GM12878 (cell line): ENCODE measurements at regions not wholly inside any gene's neighbourhood (a gene's known extent, or its start where the extent isn't known, plus 50 kb on each side); places are given as distances from the start of the nearest gene placed in this dataset.

Experiments used
- ATAC-seq: fragments of 200-7000 bp; cut with Tn5 transposase; 3 replicates; pipeline ENCODE4 v1.9.1; 2020; ENCODE audit warnings: mild to moderate bottlenecking, moderate library complexity
- BruUV-seq: library from RNA; stranded (reverse); fragments of 400-500 nt; replicated peaks from 2 replicates; lab custom pipeline; 2021; lab: Mats Ljungman, UMichigan
- CTCF ChIA-PET: fragments of 300-600 bp; sonication (Branson Sonifier 250); formaldehyde crosslinking; extraction: SDS; loops from one replicate; lab custom pipeline; 2021; ENCODE audit warnings: inconsistent platforms; lab: Yijun Ruan, JAX
- POLR2A ChIA-PET: fragments of 350-600 bp; formaldehyde crosslinking; extraction: SDS; loops from one replicate; lab custom pipeline; 2021; ENCODE audit warnings: inconsistent platforms; lab: Charles Lee
- RAD21 ChIA-PET: fragments of 300-600 bp; sonication (Branson Sonifier 250); formaldehyde crosslinking; loops from one replicate; lab custom pipeline; 2023; ENCODE audit warnings: antibody characterized with exemption; ENCODE audit not compliant: unreplicated experiment; lab: Charles Lee
- SMC1A ChIA-PET: fragments of 300-600 bp; sonication (Branson Sonifier 250); formaldehyde crosslinking; loops from one replicate; lab custom pipeline; 2023; ENCODE audit not compliant: unreplicated experiment, uncharacterized antibody; lab: Charles Lee
- DNase-seq: peaks from one replicate; pipeline ENCODE4 v3.0.0-alpha.2; 2011; ENCODE audit warnings: low read depth, low spot score
- FAIRE-seq: peaks from 3 replicates; lab custom pipeline; 2011; peaks lifted over from hg19 to GRCh38; lab: Jason Lieb, UNC
- H2AFZ ChIP-seq: 2 replicates; pipeline ENCODE4 v1.6.0; 2011; ENCODE audit warnings: low read depth, low read length, control low read depth; ENCODE audit not compliant: control insufficient read depth
- H3K27ac ChIP-seq: 2 replicates; pipeline ENCODE4 v1.5.1; 2011; ENCODE audit warnings: control low read depth; ENCODE audit not compliant: control insufficient read depth, insufficient read depth
- H3K27me3 ChIP-seq, 2 experiments: replicated peaks in 1 of 2; 2 replicates each; pipeline versions ENCODE4 v1.6.0 to v1.6.1; 2011; ENCODE audit warnings: low read length in 1 of 2; ENCODE audit not compliant: control insufficient read depth in 2 of 2, insufficient read depth in 2 of 2
- H3K36me3 ChIP-seq, 2 experiments: 2 replicates each; pipeline ENCODE4 v1.5.1; 2011; ENCODE audit warnings: low read length in 1 of 2; ENCODE audit not compliant: control insufficient read depth in 2 of 2, insufficient read depth in 2 of 2
- H3K4me1 ChIP-seq: 2 replicates; pipeline ENCODE4 v1.6.1; 2011; ENCODE audit warnings: mild to moderate bottlenecking, low read length, moderate library complexity, mixed read lengths; ENCODE audit not compliant: control insufficient read depth, insufficient read depth
- H3K4me2 ChIP-seq: 2 replicates; pipeline ENCODE4 v1.6.0; 2011; ENCODE audit warnings: control low read depth; ENCODE audit not compliant: control insufficient read depth, insufficient read depth
- H3K4me3 ChIP-seq: fragments of 200-600 bp; sonication (generic); 2 replicates; pipeline ENCODE4 v1.5.1; 2016
- H3K79me2 ChIP-seq: 2 replicates; pipeline ENCODE4 v1.6.0; 2011; ENCODE audit warnings: low read length; ENCODE audit not compliant: control insufficient read depth, insufficient read depth
- H3K9ac ChIP-seq: 2 replicates; pipeline ENCODE4 v1.8.0; 2011; ENCODE audit warnings: low read length, control low read depth, mixed read lengths; ENCODE audit not compliant: control insufficient read depth, insufficient read depth
- H3K9me3 ChIP-seq: replicated peaks from 3 replicates; pipeline ENCODE4 v1.5.1; 2011; ENCODE audit warnings: mild to moderate bottlenecking, low read length; ENCODE audit not compliant: control insufficient read depth, insufficient read depth
- H4K20me1 ChIP-seq: 2 replicates; pipeline ENCODE4 v1.6.0; 2011; ENCODE audit not compliant: control insufficient read depth, insufficient read depth
- CBFB ChIP-seq: IDR thresholded peaks from 2 replicates; pipeline ENCODE4 v1.6.1; 2016; ENCODE audit warnings: antibody characterized with exemption, low read depth
- CHD1 ChIP-seq: IDR thresholded peaks from 2 replicates; pipeline ENCODE4 v1.6.1; 2012; ENCODE audit warnings: low read depth, low read length, improper control_type of control experiment
- JUNB ChIP-seq: IDR thresholded peaks from 2 replicates; pipeline ENCODE4 v1.6.1; 2016; ENCODE audit warnings: antibody characterized with exemption, mild to moderate bottlenecking
- KLF5 ChIP-seq: fragments of 450-650 bp; IDR thresholded peaks from 2 replicates; pipeline ENCODE4 v1.6.1; 2014; ENCODE audit warnings: mild to moderate bottlenecking; ENCODE audit not compliant: partially characterized antibody
- MEF2A ChIP-seq: IDR thresholded peaks from 2 replicates; pipeline ENCODE4 v1.6.1; 2011; ENCODE audit warnings: low read depth, mild to moderate bottlenecking, low read length, moderate library complexity; ENCODE audit not compliant: insufficient read depth
- NR2C2 ChIP-seq: IDR thresholded peaks from 2 replicates; pipeline ENCODE4 v1.6.1; 2011; ENCODE audit warnings: borderline replicate concordance, low read depth; ENCODE audit not compliant: control insufficient read depth, insufficient read length
- NR2F1 ChIP-seq: fragments of 450-650 bp; conservative IDR thresholded peaks from 2 replicates; pipeline ENCODE4 v1.6.1; 2017; ENCODE audit warnings: mild to moderate bottlenecking
- SKIL ChIP-seq: fragments of 450-650 bp; IDR thresholded peaks from 2 replicates; pipeline ENCODE4 v1.6.1; 2017; ENCODE audit warnings: mild to moderate bottlenecking, low read depth, inconsistent platforms; ENCODE audit not compliant: poor library complexity, severe bottlenecking
- SP1 ChIP-seq: IDR thresholded peaks from one replicate; pipeline ENCODE4 v1.6.1; 2011; ENCODE audit warnings: low read depth, low read length
- ZBED1 ChIP-seq: IDR thresholded peaks from 2 replicates; pipeline ENCODE4 v1.6.1; 2016; ENCODE audit warnings: borderline replicate concordance
- ZNF274 ChIP-seq: IDR thresholded peaks from one replicate; pipeline ENCODE4 v1.8.0; 2011; ENCODE audit not compliant: insufficient read length, insufficient read depth
- in situ Hi-C: fragments of 300-500 bp; cut with MboI; formaldehyde crosslinking; loops from 9 replicates; pipeline ENCODE4 v1.14.3; 2018; ENCODE audit warnings: mixed read lengths
- intact Hi-C: fragments of 100-400 bp; cut with micrococcal nuclease; formaldehyde crosslinking; loops from one replicate; pipeline ENCODE4 v1.14.2; 2022; ENCODE audit not compliant: unreplicated experiment

GRCh38 chr1:96363826-96364225 lies 357.8 kb upstream of the PTBP2 start (continued):
- TF ChIP-seq CBFB (no peak), SKIL (no peak), CHD1 (no peak), NR2C2 (no peak), MEF2A (no peak), ZBED1 (no peak), ZNF274 (no peak)

- in situ Hi-C loops (no loop called here), intact Hi-C loops (no loop called here)
- H3K27ac ChIP-seq, result no peak overlapping the region
- no peak for FAIRE-seq
- H3K4me1 ChIP-seq, result no peaks in the 10 kb centered on the region
- ChIA-PET SMC1A (no interaction called here), CTCF (no interaction called here), RAD21 (no interaction called here), POLR2A (no interaction called here)
- TF ChIP-seq JUNB (no peak), SP1 (no peak), KLF5 (no peak), NR2F1 (no peak)
- H3K4me3 ChIP-seq, result no peak overlapping the region
- H3K79me2 ChIP-seq, result no peaks in the 10 kb centered on the region
- no TSS peak for BruUV-seq
- no peak overlapping the region for H3K4me2 ChIP-seq
- no peaks in the 10 kb centered on the region for H3K27me3 ChIP-seq
- H3K9ac ChIP-seq, result no peak overlapping the region
- no peak for ATAC-seq
- no peaks in the 10 kb centered on the region for H3K36me3 ChIP-seq
- H3K9me3 ChIP-seq, result no peaks in the 10 kb centered on the region
- H4K20me1 ChIP-seq, result no peaks in the 10 kb centered on the region
- DNase-seq, result no peak
- H2AFZ ChIP-seq, result no peak overlapping the region
Measured at GRCh38 chr1:96364576-96364975, 357.0 kb upstream of the PTBP2 start.
